ENCODE measurements at regions not wholly inside any gene's neighbourhood (a gene's known extent, or its start where the extent isn't known, plus 50 kb on each side); places are given as distances from the start of the nearest gene placed in this dataset.
A peak's percentile ranks its signal among the peaks of the same experiment; 100 is the strongest.

- DNase-seq: no peak
- in situ Hi-C loops (cut with MboI; ENCODE audit: low sequenced_read_pairs in 4 of 4): no loop called here
- Histone ChIP-seq H3K4me3 (no peak overlapping the region), H3K4me1 (no peaks in the 10 kb centered on the region), H3K36me3 (no peaks in the 10 kb centered on the region), H3K27ac (no peak overlapping the region), H3K9me3 (no peaks in the 10 kb centered on the region), H3K27me3 (no peaks in the 10 kb centered on the region)
- intact Hi-C loops (cut with DNase I; ENCODE audit: low total_unique reads): no loop called here
- TF ChIP-seq CTCF (IDR thresholded peaks at IDR 0.05 in 4 of 5, conservative IDR thresholded peaks at IDR 0.05 in 1 of 5): no peak
- no peak for TF ChIP-seq POLR2A (IDR thresholded peaks at IDR 0.05)
- no peak for ATAC-seq
Observed at GRCh38 chr16:82350560-82350959, 180.5 kb upstream of the MPHOSPH6 start.

- Histone ChIP-seq H3K36me3 (no peaks in the 10 kb centered on the region), H3K4me3 (no peak overlapping the region), H3K4me1 (no peaks in the 10 kb centered on the region), H3K9me3 (no peaks in the 10 kb centered on the region), H3K27me3 (no peaks in the 10 kb centered on the region), H3K27ac (no peak overlapping the region)
- DNase-seq (no peak), ATAC-seq (no peak)
- TF ChIP-seq POLR2A (IDR thresholded peaks at IDR 0.05) (no peak), CTCF (IDR thresholded peaks at IDR 0.05 in 4 of 5, conservative IDR thresholded peaks at IDR 0.05 in 1 of 5) (no peak)
- intact Hi-C loops (cut with DNase I; ENCODE audit: low total_unique reads): no loop called here
- in situ Hi-C loops (cut with MboI; ENCODE audit: low sequenced_read_pairs in 4 of 4): no loop called here
Observed at GRCh38 chr16:82345318-82345717, 175.3 kb upstream of the MPHOSPH6 start.

- in situ Hi-C loops (cut with MboI; ENCODE audit: low sequenced_read_pairs in 4 of 4) (no loop called here), intact Hi-C loops (cut with DNase I; ENCODE audit: low total_unique reads) (loop anchor here (1.0 kb wide), 1 partner anchor 81 kb away; no protein-coding TSS in a partner anchor)
- Histone ChIP-seq H3K27ac (no peak overlapping the region), H3K36me3 (no peaks in the 10 kb centered on the region), H3K27me3 (peaks cover 0 to 4% (median 0%) of the 10 kb centered on the region in 3 donors), H3K9me3 (no peaks in the 10 kb centered on the region), H3K4me3 (no peak overlapping the region), H3K4me1 (no peaks in the 10 kb centered on the region)
- ATAC-seq: no peak
- TF ChIP-seq POLR2A (IDR thresholded peaks at IDR 0.05) (no peak), CTCF (IDR thresholded peaks at IDR 0.05 in 4 of 5, conservative IDR thresholded peaks at IDR 0.05 in 1 of 5) (peak in 1 of 5 experiments; percentile 40)
- DNase-seq: no peak
Observed at GRCh38 chr16:82344157-82344556, 174.1 kb upstream of the MPHOSPH6 start.

GRCh38 chr16:82341146-82341669 is 171.2 kb upstream of the MPHOSPH6 start:
- Histone ChIP-seq H3K27me3 (peaks cover 0 to 8% (median 0%) of the 10 kb centered on the region in 3 donors), H3K4me3 (no peak overlapping the region), H3K9me3 (no peaks in the 10 kb centered on the region), H3K4me1 (no peaks in the 10 kb centered on the region), H3K36me3 (no peaks in the 10 kb centered on the region), H3K27ac (no peak overlapping the region)
- ATAC-seq (no peak), DNase-seq (no peak)
- intact Hi-C loops (cut with DNase I; ENCODE audit: low total_unique reads) (no loop called here), in situ Hi-C loops (cut with MboI; ENCODE audit: low sequenced_read_pairs in 4 of 4) (no loop called here)
- no peak for TF ChIP-seq CTCF (IDR thresholded peaks at IDR 0.05 in 4 of 5, conservative IDR thresholded peaks at IDR 0.05 in 1 of 5)
- no peak for TF ChIP-seq POLR2A (IDR thresholded peaks at IDR 0.05)

- intact Hi-C loops (cut with DNase I; ENCODE audit: low total_unique reads): no loop called here
- no peak for ATAC-seq
- H3K27me3 ChIP-seq: peaks cover 0 to 8% (median 0%) of the 10 kb centered on the region in 3 donors
- no peaks in the 10 kb centered on the region for H3K36me3 ChIP-seq
- no peaks in the 10 kb centered on the region for H3K9me3 ChIP-seq
- TF ChIP-seq CTCF (IDR thresholded peaks at IDR 0.05 in 4 of 5, conservative IDR thresholded peaks at IDR 0.05 in 1 of 5) (no peak), POLR2A (IDR thresholded peaks at IDR 0.05) (no peak)
- DNase-seq: no peak
- in situ Hi-C loops (cut with MboI; ENCODE audit: low sequenced_read_pairs in 4 of 4): no loop called here
- H3K4me1 ChIP-seq: no peaks in the 10 kb centered on the region
- H3K27ac ChIP-seq: no peak overlapping the region
- no peak overlapping the region for H3K4me3 ChIP-seq
Observed at GRCh38 chr16:82340531-82340930, 170.5 kb upstream of the MPHOSPH6 start.
